ENCODE measurements at regions not wholly inside any gene's neighbourhood (a gene's known extent, or its start where the extent isn't known, plus 50 kb on each side); places are given as distances from the start of the nearest gene placed in this dataset.

GRCh38 chr13:50290186-50290585 lies 274.9 kb downstream of the KCNRG start:
- H2AFZ ChIP-seq (ENCODE audit: insufficient read depth, low read depth, low read length, poor library complexity, severe bottlenecking): no peak overlapping the region
- H3K4me1 ChIP-seq (ENCODE audit: control insufficient read depth in 2 of 2, insufficient read depth in 2 of 2, low read length in 2 of 2): no peaks in the 10 kb centered on the region
- no peak overlapping the region for H3K4me2 ChIP-seq (replicated peaks; ENCODE audit: low read depth, low read length, poor library complexity, severe bottlenecking)
- DNase-seq: no peak
- Mint-ChIP-seq H3K27ac (no peak overlapping the region), H3K27me3 (no peaks in the 10 kb centered on the region), H3K4me1 (peaks cover 5% of the 10 kb centered on the region), H3K4me3 (no peak overlapping the region), H3K9me3 (ENCODE audit: insufficient read depth) (peaks cover 2% of the 10 kb centered on the region)
- intact Hi-C loops (cut with micrococcal nuclease): no loop called here
- ATAC-seq (ENCODE audit: low read depth): no peak
- no peak for TF ChIP-seq EZH2 (IDR thresholded peaks at IDR 0.05; ENCODE audit: borderline replicate concordance, insufficient read depth, low read depth, low read length, poor library complexity, severe bottlenecking)
- TF ChIP-seq, protein P1, sequence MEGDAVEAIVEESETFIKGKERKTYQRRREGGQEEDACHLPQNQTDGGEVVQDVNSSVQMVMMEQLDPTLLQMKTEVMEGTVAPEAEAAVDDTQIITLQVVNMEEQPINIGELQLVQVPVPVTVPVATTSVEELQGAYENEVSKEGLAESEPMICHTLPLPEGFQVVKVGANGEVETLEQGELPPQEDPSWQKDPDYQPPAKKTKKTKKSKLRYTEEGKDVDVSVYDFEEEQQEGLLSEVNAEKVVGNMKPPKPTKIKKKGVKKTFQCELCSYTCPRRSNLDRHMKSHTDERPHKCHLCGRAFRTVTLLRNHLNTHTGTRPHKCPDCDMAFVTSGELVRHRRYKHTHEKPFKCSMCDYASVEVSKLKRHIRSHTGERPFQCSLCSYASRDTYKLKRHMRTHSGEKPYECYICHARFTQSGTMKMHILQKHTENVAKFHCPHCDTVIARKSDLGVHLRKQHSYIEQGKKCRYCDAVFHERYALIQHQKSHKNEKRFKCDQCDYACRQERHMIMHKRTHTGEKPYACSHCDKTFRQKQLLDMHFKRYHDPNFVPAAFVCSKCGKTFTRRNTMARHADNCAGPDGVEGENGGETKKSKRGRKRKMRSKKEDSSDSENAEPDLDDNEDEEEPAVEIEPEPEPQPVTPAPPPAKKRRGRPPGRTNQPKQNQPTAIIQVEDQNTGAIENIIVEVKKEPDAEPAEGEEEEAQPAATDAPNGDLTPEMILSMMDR (IDR thresholded peaks at IDR 0.05): no peak
- H3K4me3 ChIP-seq (ENCODE audit: control extremely low read depth in 1 of 5, extremely low read depth in 1 of 5, insufficient read depth in 1 of 5, low read depth in 2 of 5, low read length in 4 of 5): no peak overlapping the region
- ChIA-PET POLR2A (no interaction called here), CTCF (no interaction called here)
- WGBS (ENCODE audit: insufficient coverage): no CpG with 5 or more reads among the region's 1 CpG
- no peaks in the 10 kb centered on the region for H3K36me3 ChIP-seq (replicated peaks in 1 of 2; ENCODE audit: control extremely low read depth in 1 of 2, control insufficient read depth in 1 of 2, extremely low read depth in 1 of 2, insufficient read depth in 2 of 2, low read length in 1 of 2)
- H3K9me3 ChIP-seq (ENCODE audit: control extremely low read depth in 1 of 3, control insufficient read depth in 2 of 3, insufficient read depth in 1 of 3, low read length in 2 of 3): peaks cover 0 to 3% (median 3%) of the 10 kb centered on the region in 3 donors
- H3K9ac ChIP-seq (ENCODE audit: low read length): no peak overlapping the region
- no peaks in the 10 kb centered on the region for H3K27me3 ChIP-seq (replicated peaks in 1 of 4; ENCODE audit: control extremely low read depth in 1 of 4, control insufficient read depth in 3 of 4, insufficient read depth in 4 of 4, low read length in 3 of 4)
- no peak overlapping the region for H3K27ac ChIP-seq (ENCODE audit: low read length in 2 of 2)
- H3K79me2 ChIP-seq (ENCODE audit: control insufficient read depth, insufficient read depth, low read length): no peaks in the 10 kb centered on the region
- H4K20me1 ChIP-seq (ENCODE audit: control insufficient read depth, insufficient read depth, low read length, poor library complexity, severe bottlenecking): no peaks in the 10 kb centered on the region

DNA sequence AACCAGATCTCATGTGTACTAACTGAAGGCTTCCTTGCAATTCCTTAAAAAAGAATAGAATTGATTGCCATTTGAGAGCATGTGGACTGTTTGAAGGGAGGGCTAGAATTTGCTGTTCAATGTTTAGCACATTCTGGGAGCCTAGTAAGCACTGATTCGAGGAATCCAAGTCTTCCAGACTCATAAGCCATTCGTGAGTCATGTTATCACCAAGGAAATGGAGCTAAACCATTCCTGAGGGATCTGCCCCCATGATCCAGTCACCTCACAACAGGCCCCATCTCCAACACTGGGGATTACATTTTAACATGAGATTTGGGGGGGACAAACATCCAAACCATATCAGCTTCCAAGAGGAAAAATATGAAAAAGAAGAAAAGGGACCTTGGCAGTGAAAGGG lies 276.4 kb downstream of the KCNRG start:
- ChIA-PET POLR2A (no interaction called here), CTCF (no interaction called here)
- H3K27ac ChIP-seq (ENCODE audit: low read length in 2 of 2): no peak overlapping the region
- H3K4me1 ChIP-seq (ENCODE audit: control insufficient read depth in 2 of 2, insufficient read depth in 2 of 2, low read length in 2 of 2): no peaks in the 10 kb centered on the region
- no peaks in the 10 kb centered on the region for H3K27me3 ChIP-seq (replicated peaks in 1 of 4; ENCODE audit: control extremely low read depth in 1 of 4, control insufficient read depth in 3 of 4, insufficient read depth in 4 of 4, low read length in 3 of 4)
- H3K4me3 Mint-ChIP-seq: no peak overlapping the region
- H3K79me2 ChIP-seq (ENCODE audit: control insufficient read depth, insufficient read depth, low read length): no peaks in the 10 kb centered on the region
- TF ChIP-seq, protein P1 (IDR thresholded peaks at IDR 0.05): no peak
- TF ChIP-seq EZH2 (IDR thresholded peaks at IDR 0.05; ENCODE audit: borderline replicate concordance, insufficient read depth, low read depth, low read length, poor library complexity, severe bottlenecking): no peak
- H3K27ac Mint-ChIP-seq: no peak overlapping the region
- no peaks in the 10 kb centered on the region for H3K36me3 ChIP-seq (replicated peaks in 1 of 2; ENCODE audit: control extremely low read depth in 1 of 2, control insufficient read depth in 1 of 2, extremely low read depth in 1 of 2, insufficient read depth in 2 of 2, low read length in 1 of 2)
- no peaks in the 10 kb centered on the region for H4K20me1 ChIP-seq (ENCODE audit: control insufficient read depth, insufficient read depth, low read length, poor library complexity, severe bottlenecking)
- no peak overlapping the region for H2AFZ ChIP-seq (ENCODE audit: insufficient read depth, low read depth, low read length, poor library complexity, severe bottlenecking)
- H3K4me3 ChIP-seq (ENCODE audit: control extremely low read depth in 1 of 5, extremely low read depth in 1 of 5, insufficient read depth in 1 of 5, low read depth in 2 of 5, low read length in 4 of 5): no peak overlapping the region
- no peak overlapping the region for H3K9ac ChIP-seq (ENCODE audit: low read length)
- 81% methylated on average over 2 of the region's 2 CpGs for WGBS (ENCODE audit: insufficient coverage)
- H3K9me3 Mint-ChIP-seq (ENCODE audit: insufficient read depth): peaks cover 2% of the 10 kb centered on the region
- DNase-seq (no peak), ATAC-seq (ENCODE audit: low read depth) (no peak)
- intact Hi-C loops (cut with micrococcal nuclease): no loop called here
- H3K9me3 ChIP-seq (ENCODE audit: control extremely low read depth in 1 of 3, control insufficient read depth in 2 of 3, insufficient read depth in 1 of 3, low read length in 2 of 3): peaks cover 0 to 3% (median 3%) of the 10 kb centered on the region in 3 donors
- peaks cover 2% of the 10 kb centered on the region for H3K4me1 Mint-ChIP-seq
- H3K27me3 Mint-ChIP-seq: no peaks in the 10 kb centered on the region
- H3K4me2 ChIP-seq (replicated peaks; ENCODE audit: low read depth, low read length, poor library complexity, severe bottlenecking): no peak overlapping the region
